ENCODE measurements at regions not wholly inside any gene's neighbourhood (a gene's known extent, or its start where the extent isn't known, plus 50 kb on each side); places are given as distances from the start of the nearest gene placed in this dataset.

DNA sequence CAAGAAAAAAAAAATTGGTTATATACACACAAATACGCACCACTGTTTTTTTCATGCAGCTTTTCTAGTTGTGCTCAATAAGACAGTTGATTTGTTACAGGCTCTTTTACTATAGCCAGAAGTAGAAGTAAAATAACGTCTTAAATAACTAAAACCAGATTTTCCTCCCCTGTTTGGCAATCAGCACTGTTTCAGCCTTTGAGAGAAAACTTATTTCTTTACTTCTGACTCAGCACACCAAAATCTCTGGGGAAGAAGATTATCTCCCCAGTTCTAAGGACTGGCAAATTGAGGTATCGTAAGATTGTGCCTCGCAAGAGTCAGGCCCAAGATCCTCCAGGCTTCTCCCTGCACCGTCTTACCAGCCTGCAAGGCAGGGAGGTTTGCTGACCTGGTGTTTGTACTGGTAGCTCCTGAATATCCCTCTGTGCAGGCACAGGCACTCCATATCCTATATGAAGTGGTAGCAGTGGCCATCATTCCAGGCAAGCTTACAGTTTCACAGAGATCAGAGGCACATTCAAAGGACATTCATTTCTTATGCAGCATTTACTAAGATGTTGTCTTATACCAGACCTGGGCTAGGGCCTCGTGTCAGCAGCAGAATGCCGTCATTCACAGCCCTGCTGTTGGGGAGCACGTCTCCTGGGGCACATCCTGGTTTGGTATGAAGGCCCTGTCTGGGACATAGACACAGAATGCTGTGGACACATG lies 268.2 kb downstream of the ZNF536 start:
- Histone ChIP-seq H3K27ac (ENCODE audit: low read depth, low read length) (no peak overlapping the region), H3K79me1 (ENCODE audit: low read depth, low read length) (no peaks in the 10 kb centered on the region), H3K4ac (replicated peaks; ENCODE audit: insufficient read length, low read depth, low read length) (no peak overlapping the region), H3K4me2 (ENCODE audit: insufficient read depth in 1 of 2, low read depth in 2 of 2, low read length in 2 of 2) (no peak overlapping the region), H4K20me1 (replicated peaks in 1 of 2; ENCODE audit: control insufficient read depth in 1 of 2, insufficient read depth in 2 of 2, low read length in 2 of 2) (no peaks in the 10 kb centered on the region), H3K18ac (ENCODE audit: extremely low read depth, low read length) (no peak overlapping the region), H3K4me3 (ENCODE audit: extremely low read depth in 1 of 4, insufficient read depth in 2 of 4, low read depth in 3 of 4, low read length in 4 of 4) (no peak overlapping the region), H4K5ac (ENCODE audit: insufficient read length, low read depth, low read length) (no peak overlapping the region), H2BK5ac (ENCODE audit: low read depth, low read length) (no peak overlapping the region), H3K9ac (replicated peaks in 1 of 4; ENCODE audit: extremely low read depth in 1 of 4, low read depth in 3 of 4, low read length in 3 of 4) (no peak overlapping the region), H4K91ac (replicated peaks; ENCODE audit: insufficient read length, low read length) (no peak overlapping the region), H3K79me2 (ENCODE audit: control insufficient read depth in 1 of 2, insufficient read depth in 2 of 2, low read length in 2 of 2) (no peaks in the 10 kb centered on the region), H2AK5ac (ENCODE audit: low read depth, low read length) (no peak overlapping the region), H3K9me3 (ENCODE audit: insufficient read depth in 2 of 2, low read depth in 1 of 2, low read length in 1 of 2) (no peaks in the 10 kb centered on the region), H3K23ac (ENCODE audit: insufficient read length) (no peak overlapping the region), H3K56ac (replicated peaks; ENCODE audit: insufficient read length, low read depth, low read length) (no peak overlapping the region), H3K36me3 (ENCODE audit: control insufficient read depth in 2 of 4, insufficient read depth in 4 of 4, low read length in 3 of 4) (no peaks in the 10 kb centered on the region), H2BK15ac (ENCODE audit: low read length) (no peak overlapping the region), H3K23me2 (ENCODE audit: low read depth, low read length) (no peaks in the 10 kb centered on the region), H3K14ac (ENCODE audit: insufficient read length) (no peak overlapping the region), H4K8ac (ENCODE audit: extremely low read depth, insufficient read depth, low read length) (no peak overlapping the region), H2BK12ac (ENCODE audit: low read depth, low read length) (no peak overlapping the region), H2BK20ac (ENCODE audit: low read length) (no peak overlapping the region), H2BK120ac (replicated peaks; ENCODE audit: low read depth, low read length) (no peak overlapping the region), H3K27me3 (replicated peaks in 1 of 4; ENCODE audit: control insufficient read depth in 3 of 4, extremely low read depth in 1 of 4, insufficient read depth in 3 of 4, low read length in 3 of 4) (no peaks in the 10 kb centered on the region), H3K4me1 (replicated peaks in 1 of 4; ENCODE audit: control insufficient read depth in 3 of 4, insufficient read depth in 4 of 4, low read length in 3 of 4) (no peaks in the 10 kb centered on the region), H2AFZ (ENCODE audit: low read length) (no peak overlapping the region)
- FAIRE-seq (no peak), DNase-seq (ENCODE audit: low read depth in 1 of 2, low spot score in 2 of 2) (no peak)
- ChIA-PET POLR2A (ENCODE audit: partially characterized antibody) (no interaction called here), CTCF (ENCODE audit: partially characterized antibody) (interaction anchor here (0.8 to 1.3 kb wide), 2 partner anchors 141 to 250 kb away, joined by 3 to 4 read pairs; no protein-coding TSS in a partner anchor)
- WGBS, 2 experiments (ENCODE audit: extremely low coverage in 1 of 2, insufficient coverage in 1 of 2, insufficient read length in 1 of 2, insufficient replicate concordance in 2 of 2, low coverage in 1 of 2, low lambda C conversion rate in 2 of 2, missing lambda C conversion rate in 1 of 2) = 91% methylated on average over 8 of the region's 8 CpGs; no CpG with 5 or more reads in 1 of the 2 experiments
- TF ChIP-seq PHF8 (conservative IDR thresholded peaks at IDR 0.05; ENCODE audit: low read depth, low read length) (no peak), TAF7 (optimal IDR thresholded peaks at IDR 0.05; ENCODE audit: borderline replicate concordance, low read depth, low read length) (no peak), RFX5 (IDR thresholded peaks at IDR 0.05; ENCODE audit: borderline replicate concordance, low read depth, low read length) (no peak), KDM5A (IDR thresholded peaks at IDR 0.05; ENCODE audit: low read length) (no peak), RAD21 (IDR thresholded peaks at IDR 0.05 in 1 of 2, conservative IDR thresholded peaks at IDR 0.05 in 1 of 2; ENCODE audit: low read depth in 2 of 2, low read length in 2 of 2) (no peak)
